GM13976 (cell line): ENCODE measurements at regions not wholly inside any gene's neighbourhood (a gene's known extent, or its start where the extent isn't known, plus 50 kb on each side); places are given as distances from the start of the nearest gene placed in this dataset.

Experiments used
- DNase-seq: peaks from one replicate; pipeline ENCODE4 v3.0.0; 2012; ENCODE audit warnings: low spot score
- CTCF ChIP-seq: IDR thresholded peaks from 2 replicates; pipeline ENCODE4 v1.5.1; 2012; ENCODE audit warnings: borderline replicate concordance, mild to moderate bottlenecking; ENCODE audit not compliant: insufficient read depth; ENCODE audit errors: extremely low read depth, missing control alignments, control extremely low read depth
- in situ Hi-C: fragments of 300-500 bp; cut with MboI; formaldehyde crosslinking; loops from one replicate; pipeline ENCODE4 v1.12.0; 2022; ENCODE audit warnings: low sequenced_read_pairs, mixed read lengths, inconsistent platforms; ENCODE audit not compliant: unreplicated experiment

- no peak for DNase-seq
- in situ Hi-C loops: no loop called here
- peak; percentile 32 for TF ChIP-seq CTCF
These were observed 234.9 kb upstream of the CIBAR2 start for GRCh38 chr16:85347213-85347591.

GRCh38 chr16:85348065-85348840 lies 236.0 kb upstream of the CIBAR2 start:
- no peak for TF ChIP-seq CTCF
- in situ Hi-C loops: no loop called here
- no peak for DNase-seq

GRCh38 chr16:85348911-85349334 lies 236.7 kb upstream of the CIBAR2 start:
- in situ Hi-C loops: no loop called here
- DNase-seq: no peak
- no peak for TF ChIP-seq CTCF

- TF ChIP-seq CTCF: no peak
- in situ Hi-C loops: no loop called here
- DNase-seq: no peak
These were observed 237.3 kb upstream of the CIBAR2 start for GRCh38 chr16:85349365-85350145.

GRCh38 chr16:85350146-85350728 lies 238.0 kb upstream of the CIBAR2 start:
- TF ChIP-seq CTCF: no peak
- DNase-seq: no peak
- in situ Hi-C loops: no loop called here

- no peak for TF ChIP-seq CTCF
- no peak for DNase-seq
- in situ Hi-C loops: no loop called here
These were observed 238.7 kb upstream of the CIBAR2 start for GRCh38 chr16:85350973-85351372.
